Activated naive CD4-positive, alpha-beta T cell treated with anti-CD3 and anti-CD28 coated beads, Interleukin-2, amount 10 ng/mL, durations not matched to agents 7 days and 5 days (primary cell): ENCODE measurements at regions not wholly inside any gene's neighbourhood (a gene's known extent, or its start where the extent isn't known, plus 50 kb on each side); places are given as distances from the start of the nearest gene placed in this dataset.
"Not testable (repeated sequence)": the region's sequence is repeated elsewhere in the genome, so short reads cannot be mapped to it uniquely, and the experiment has no call there.

Source experiments
- CTCF ChIA-PET: fragments of 350-600 bp; sonication (Branson Sonifier 250); formaldehyde crosslinking; loops from one replicate; lab custom pipeline; 2021; ENCODE audit warnings: antibody characterized with exemption; lab: Charles Lee
- DNase-seq: peaks from one replicate; pipeline ENCODE4 v3.0.0-alpha.2; 2020
- H3K27ac Mint-ChIP-seq: one replicate; pipeline ENCODE4 v1.8.0; 2021; ENCODE audit warnings: mild to moderate bottlenecking, moderate library complexity, mixed read lengths
- H3K27me3 Mint-ChIP-seq: one replicate; pipeline ENCODE4 v1.8.0; 2021; ENCODE audit warnings: mild to moderate bottlenecking, mixed read lengths
- H3K36me3 Mint-ChIP-seq: one replicate; pipeline ENCODE4 v1.8.0; 2021; ENCODE audit warnings: mixed read lengths
- H3K4me1 Mint-ChIP-seq: one replicate; pipeline ENCODE4 v1.8.0; 2021; ENCODE audit warnings: mixed read lengths
- H3K4me3 Mint-ChIP-seq: one replicate; pipeline ENCODE4 v1.8.0; 2021; ENCODE audit warnings: mild to moderate bottlenecking, moderate library complexity, mixed read lengths
- H3K9me3 Mint-ChIP-seq: one replicate; pipeline ENCODE4 v1.8.0; 2021; ENCODE audit warnings: mixed read lengths

DNA sequence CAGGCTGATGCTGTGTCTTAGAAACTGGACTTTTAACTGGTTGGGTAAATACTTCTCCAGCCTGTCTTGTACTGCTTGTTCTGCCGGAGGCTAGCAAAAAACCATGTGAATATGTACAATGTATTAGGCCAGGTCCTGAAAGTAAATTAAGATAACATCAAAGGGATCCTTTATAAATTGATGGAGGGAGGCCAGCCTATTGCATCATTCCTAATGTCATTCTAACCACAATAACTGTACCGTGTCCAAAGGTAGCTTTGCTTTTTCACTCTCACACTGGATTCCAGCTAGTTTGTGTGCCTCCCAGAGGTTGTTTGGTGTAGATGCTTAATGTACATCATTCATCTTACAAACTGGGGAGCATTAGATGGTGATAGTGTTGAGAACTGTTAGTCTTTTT, 91.2 kb upstream of the SEM1 start:
- Mint-ChIP-seq H3K27ac (no peak overlapping the region), H3K36me3 (no peaks in the 10 kb centered on the region), H3K4me3 (no peak overlapping the region), H3K4me1 (no peaks in the 10 kb centered on the region), H3K27me3 (peaks cover 3% of the 10 kb centered on the region), H3K9me3 (no peaks in the 10 kb centered on the region)
- no peak for DNase-seq
- CTCF ChIA-PET: no interaction called here

DNA sequence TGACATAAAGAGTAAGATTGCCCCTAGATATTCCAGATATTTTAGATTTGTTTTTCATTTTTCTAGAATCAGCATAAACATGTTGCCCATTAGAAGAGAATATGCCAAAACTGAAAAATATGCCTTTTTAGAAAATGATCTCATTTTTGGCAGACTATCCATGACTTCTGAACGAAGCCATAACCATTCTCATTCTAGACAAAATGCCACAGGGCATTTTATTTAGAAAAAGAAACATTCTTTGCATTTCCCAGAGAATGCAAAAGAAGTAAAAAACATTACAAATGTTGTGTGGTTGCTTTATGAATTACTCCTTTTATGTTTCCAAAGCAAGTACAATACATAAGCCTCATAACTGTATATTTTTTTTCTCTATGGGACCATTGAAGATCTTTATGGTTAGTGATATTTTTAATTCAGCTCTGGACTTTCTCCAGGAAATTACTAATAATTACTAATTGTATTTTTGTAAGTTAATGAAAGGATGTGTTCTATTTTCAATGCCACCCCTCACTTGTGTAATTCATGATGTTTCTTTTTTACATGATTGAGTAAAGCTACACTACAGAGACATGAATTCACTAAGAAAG, 109.6 kb upstream of the SEM1 start:
- H3K9me3 Mint-ChIP-seq: no peaks in the 10 kb centered on the region
- no peak overlapping the region for H3K4me3 Mint-ChIP-seq
- no peak overlapping the region for H3K27ac Mint-ChIP-seq
- no peaks in the 10 kb centered on the region for H3K36me3 Mint-ChIP-seq
- no peak for DNase-seq
- CTCF ChIA-PET: no interaction called here
- no peaks in the 10 kb centered on the region for H3K4me1 Mint-ChIP-seq
- H3K27me3 Mint-ChIP-seq: peaks cover 11% of the 10 kb centered on the region

DNA sequence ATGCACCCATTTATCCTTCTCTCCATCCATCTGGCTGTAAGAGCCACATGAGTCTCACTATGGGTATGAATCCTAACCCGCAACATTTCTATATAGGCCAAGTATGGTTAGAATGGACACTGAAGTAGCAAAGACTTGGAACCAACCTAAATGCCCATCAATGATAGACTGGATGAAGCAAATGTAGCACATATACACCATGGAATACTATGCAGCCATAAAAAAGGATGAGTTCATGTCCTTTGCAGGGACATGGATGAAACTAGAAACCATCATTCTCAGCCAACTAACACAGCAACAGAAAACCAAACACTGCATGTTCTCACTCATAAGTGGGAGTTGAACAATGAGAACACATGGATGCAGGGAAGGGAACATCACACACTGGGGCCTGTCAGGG, 111.5 kb upstream of the SEM1 start:
- H3K36me3 Mint-ChIP-seq, DNase-seq, H3K4me3 Mint-ChIP-seq, H3K4me1 Mint-ChIP-seq, CTCF ChIA-PET, H3K27ac Mint-ChIP-seq, H3K9me3 Mint-ChIP-seq: not testable (repeated sequence)
- H3K27me3 Mint-ChIP-seq: peaks cover 15% of the 10 kb centered on the region

DNA sequence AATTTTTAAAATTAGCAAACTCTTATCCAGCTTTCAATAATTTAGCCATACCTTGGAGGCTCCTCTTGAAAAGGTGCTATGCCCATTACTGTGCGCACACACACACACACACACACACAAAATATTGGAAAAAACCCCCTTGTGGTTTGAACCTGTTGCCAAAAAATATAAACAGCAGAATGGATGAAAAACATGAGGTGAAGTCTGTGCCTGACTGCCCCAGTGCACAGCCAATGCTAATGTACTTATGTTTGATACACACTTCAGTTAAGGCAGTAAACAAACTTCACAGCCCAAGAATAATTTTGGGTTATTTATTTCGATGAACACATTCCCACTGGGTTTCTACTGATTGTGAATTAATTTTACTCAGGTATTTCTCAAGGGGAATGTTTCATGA, 113.2 kb upstream of the SEM1 start:
- Mint-ChIP-seq H3K4me1 (no peaks in the 10 kb centered on the region), H3K36me3 (no peaks in the 10 kb centered on the region), H3K27ac (no peak overlapping the region), H3K4me3 (no peak overlapping the region), H3K9me3 (no peaks in the 10 kb centered on the region), H3K27me3 (peaks cover 25% of the 10 kb centered on the region)
- no peak for DNase-seq
- CTCF ChIA-PET: no interaction called here

DNA sequence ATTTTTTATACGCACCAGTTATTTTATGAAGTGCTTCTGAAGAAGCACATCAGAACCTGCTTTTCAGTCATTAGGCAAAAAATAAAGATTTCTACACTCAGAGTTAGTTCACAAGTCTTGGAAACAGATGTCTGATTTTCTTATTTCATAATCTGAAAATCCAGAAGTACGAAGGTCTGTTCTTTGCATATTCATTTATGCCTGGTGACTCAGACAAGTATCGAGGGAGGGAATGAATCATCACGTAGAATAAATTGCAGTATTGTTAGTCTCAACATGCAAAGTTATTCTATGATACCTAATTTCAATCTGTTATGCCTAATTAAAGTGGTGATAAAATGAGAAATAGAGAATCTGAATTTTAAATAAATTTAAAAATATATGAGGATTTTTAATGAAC, 113.6 kb upstream of the SEM1 start:
- H3K9me3 Mint-ChIP-seq: no peaks in the 10 kb centered on the region
- DNase-seq: no peak
- H3K4me3 Mint-ChIP-seq: no peak overlapping the region
- no peak overlapping the region for H3K27ac Mint-ChIP-seq
- CTCF ChIA-PET: no interaction called here
- no peaks in the 10 kb centered on the region for H3K36me3 Mint-ChIP-seq
- H3K27me3 Mint-ChIP-seq: peaks cover 28% of the 10 kb centered on the region
- H3K4me1 Mint-ChIP-seq: no peaks in the 10 kb centered on the region

DNA sequence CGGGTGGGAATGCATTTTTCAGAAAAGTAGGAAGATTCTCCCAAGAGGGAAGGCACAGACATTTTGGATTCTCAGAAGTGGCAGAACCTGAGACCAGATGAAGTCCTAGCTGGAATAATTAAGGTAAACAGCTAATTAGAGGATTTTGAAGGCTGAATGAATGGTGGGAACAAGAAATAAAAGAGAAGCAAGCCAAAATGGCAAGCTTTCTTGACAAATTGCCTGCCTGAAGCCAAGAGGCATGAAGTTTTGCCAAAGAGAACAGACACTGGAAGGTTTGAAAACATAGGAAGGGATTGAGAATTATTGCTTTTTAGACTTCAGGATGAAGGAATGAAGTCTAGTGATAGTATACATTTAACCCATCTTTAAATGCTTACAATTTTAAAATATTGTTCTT, 115.0 kb upstream of the SEM1 start:
- CTCF ChIA-PET: no interaction called here
- H3K36me3 Mint-ChIP-seq: no peaks in the 10 kb centered on the region
- no peaks in the 10 kb centered on the region for H3K4me1 Mint-ChIP-seq
- H3K27me3 Mint-ChIP-seq: peaks cover 28% of the 10 kb centered on the region
- no peak for DNase-seq
- H3K4me3 Mint-ChIP-seq: no peak overlapping the region
- H3K9me3 Mint-ChIP-seq: no peaks in the 10 kb centered on the region
- no peak overlapping the region for H3K27ac Mint-ChIP-seq

DNA sequence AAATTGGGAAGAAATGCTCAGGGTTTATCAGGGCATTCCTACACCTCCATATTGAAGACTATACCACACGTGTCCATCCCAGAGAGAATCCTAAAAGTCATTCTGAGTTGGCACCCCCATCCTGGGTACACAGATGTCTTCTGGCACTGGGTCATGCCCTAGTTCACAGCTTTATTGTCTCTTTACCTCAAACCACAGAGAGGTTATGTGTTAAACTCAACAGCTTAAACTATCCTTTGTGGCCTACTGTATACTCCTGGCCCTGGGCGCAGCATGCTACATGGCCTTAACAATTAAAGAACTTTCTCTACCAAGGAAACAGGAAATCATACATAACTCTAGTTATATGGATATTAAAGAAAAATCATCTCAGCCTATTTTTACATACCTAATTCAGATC, 115.6 kb upstream of the SEM1 start:
- H3K36me3 Mint-ChIP-seq: no peaks in the 10 kb centered on the region
- no peaks in the 10 kb centered on the region for H3K4me1 Mint-ChIP-seq
- peaks cover 28% of the 10 kb centered on the region for H3K27me3 Mint-ChIP-seq
- CTCF ChIA-PET: interaction anchor here (0.6 kb wide), 1 partner anchor 113 kb away, joined by 4 read pairs; no protein-coding TSS in a partner anchor
- H3K4me3 Mint-ChIP-seq: no peak overlapping the region
- DNase-seq: no peak
- no peaks in the 10 kb centered on the region for H3K9me3 Mint-ChIP-seq
- no peak overlapping the region for H3K27ac Mint-ChIP-seq

DNA sequence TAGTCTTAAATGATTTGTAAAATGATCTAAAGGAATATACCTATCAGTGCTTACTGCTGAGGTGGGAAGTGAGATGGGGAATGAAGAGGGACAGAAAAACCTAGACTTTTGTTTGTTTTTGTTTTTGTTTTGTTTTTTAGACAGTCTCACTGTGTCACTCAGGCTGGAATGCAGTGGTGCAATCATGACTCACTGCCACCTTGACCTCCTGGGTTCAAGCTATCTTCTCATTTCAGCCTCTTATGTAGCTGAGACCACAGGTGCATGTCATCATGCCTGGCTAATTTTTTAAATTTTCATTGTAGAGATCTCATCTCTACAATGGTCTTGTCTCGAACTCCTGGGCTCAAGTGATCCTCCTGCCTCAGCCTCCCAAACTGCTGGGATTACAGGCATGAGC, 116.4 kb upstream of the SEM1 start:
- no peak overlapping the region for H3K4me3 Mint-ChIP-seq
- H3K9me3 Mint-ChIP-seq: no peaks in the 10 kb centered on the region
- no peaks in the 10 kb centered on the region for H3K36me3 Mint-ChIP-seq
- DNase-seq: no peak
- H3K4me1 Mint-ChIP-seq: no peaks in the 10 kb centered on the region
- H3K27ac Mint-ChIP-seq: no peak overlapping the region
- CTCF ChIA-PET: no interaction called here
- H3K27me3 Mint-ChIP-seq: peaks cover 36% of the 10 kb centered on the region

DNA sequence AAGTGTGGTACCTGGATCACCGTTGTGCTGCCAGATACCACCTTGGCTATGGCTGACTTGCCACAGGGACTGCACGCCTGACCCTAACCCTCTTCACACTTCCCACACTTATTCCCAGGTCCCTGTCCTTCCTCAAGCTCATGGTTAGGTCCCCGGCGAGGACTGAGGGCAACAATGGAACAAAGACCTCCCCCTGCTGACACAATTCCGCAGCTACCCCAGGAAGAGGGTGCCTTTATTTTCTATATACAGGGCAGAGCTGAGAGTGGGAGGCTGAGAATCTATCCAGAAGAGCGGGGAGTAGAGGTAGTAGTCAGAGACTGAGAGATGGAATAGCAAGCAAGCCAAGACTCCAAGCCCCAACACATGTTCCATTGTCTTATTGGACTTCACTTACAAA, 118.1 kb upstream of the SEM1 start:
- CTCF ChIA-PET: no interaction called here
- Mint-ChIP-seq H3K4me3 (no peak overlapping the region), H3K4me1 (no peaks in the 10 kb centered on the region), H3K36me3 (no peaks in the 10 kb centered on the region), H3K27me3 (peaks cover 41% of the 10 kb centered on the region), H3K9me3 (no peaks in the 10 kb centered on the region), H3K27ac (no peak overlapping the region)
- no peak for DNase-seq

DNA sequence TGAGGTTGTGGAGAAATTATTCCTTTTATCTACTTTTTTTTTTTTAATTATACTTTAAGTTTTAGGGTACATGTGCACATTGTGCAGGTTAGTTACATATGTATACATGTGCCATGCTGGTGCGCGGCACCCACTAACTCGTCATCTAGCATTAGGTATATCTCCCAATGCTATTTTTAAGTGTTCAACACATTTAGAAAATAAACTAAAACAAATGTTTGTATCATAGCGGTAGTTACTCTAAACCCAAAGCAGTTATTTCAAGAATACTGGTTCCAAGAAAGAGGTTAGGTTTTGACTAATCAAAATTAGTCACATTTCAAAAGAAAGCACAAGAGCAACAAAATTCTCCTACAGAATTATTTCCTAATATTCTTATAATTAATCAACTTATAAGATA, 119.5 kb upstream of the SEM1 start:
- H3K4me1 Mint-ChIP-seq, DNase-seq, H3K36me3 Mint-ChIP-seq, CTCF ChIA-PET, H3K4me3 Mint-ChIP-seq, H3K27ac Mint-ChIP-seq, H3K9me3 Mint-ChIP-seq: not testable (repeated sequence)
- peaks cover 41% of the 10 kb centered on the region for H3K27me3 Mint-ChIP-seq

DNA sequence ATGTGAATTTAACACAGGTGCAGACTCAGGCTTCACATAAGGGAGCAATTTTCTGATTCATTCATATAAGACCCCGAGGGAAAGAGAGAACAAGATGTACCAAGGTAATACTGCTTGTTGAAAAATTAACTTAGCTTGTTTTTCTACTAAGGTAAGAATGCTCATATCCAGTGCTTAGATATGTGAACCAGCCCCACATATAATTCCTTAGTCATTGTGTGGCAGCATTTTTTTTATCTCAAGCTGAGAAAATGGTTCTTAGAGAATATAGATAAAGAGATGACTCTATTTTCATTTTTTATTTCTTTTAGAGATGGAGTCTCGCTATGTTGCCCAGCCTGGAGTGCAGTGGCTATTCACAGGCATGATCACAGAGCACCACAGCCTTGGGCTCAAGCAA, 121.8 kb upstream of the SEM1 start:
- Mint-ChIP-seq H3K9me3 (no peaks in the 10 kb centered on the region), H3K27me3 (peaks cover 35% of the 10 kb centered on the region), H3K36me3 (no peaks in the 10 kb centered on the region), H3K4me3 (no peak overlapping the region), H3K27ac (no peak overlapping the region), H3K4me1 (peaks cover 10% of the 10 kb centered on the region)
- CTCF ChIA-PET: no interaction called here
- no peak for DNase-seq

DNA sequence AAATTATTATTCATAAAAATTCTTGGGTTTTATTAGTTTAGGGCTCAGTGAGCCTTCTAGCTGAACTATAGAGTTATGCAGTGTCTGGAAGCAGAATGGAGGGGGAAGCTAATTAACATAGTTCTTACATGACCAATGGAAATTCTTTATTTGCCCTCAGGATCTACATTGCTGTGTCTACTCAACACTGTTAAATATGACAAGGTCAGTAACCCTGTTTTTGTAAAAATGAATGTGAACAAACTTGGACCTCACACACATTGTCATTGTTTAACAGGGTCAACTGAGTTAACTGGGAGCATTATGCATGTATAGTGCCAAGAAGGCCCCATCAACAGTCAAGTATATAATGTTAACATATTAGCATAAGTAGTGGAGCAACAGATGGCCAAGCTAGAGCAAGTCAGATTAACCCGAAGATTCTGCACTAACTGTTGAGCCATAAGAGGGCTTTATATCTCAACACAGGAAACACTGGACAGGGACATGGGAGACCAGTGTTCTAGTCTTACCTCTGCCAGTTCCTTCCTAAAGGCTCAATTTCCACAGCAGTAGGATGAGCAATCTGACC, 122.5 kb upstream of the SEM1 start:
- no peak overlapping the region for H3K4me3 Mint-ChIP-seq
- peaks cover 17% of the 10 kb centered on the region for H3K4me1 Mint-ChIP-seq
- CTCF ChIA-PET: no interaction called here
- H3K36me3 Mint-ChIP-seq: no peaks in the 10 kb centered on the region
- H3K27ac Mint-ChIP-seq: no peak overlapping the region
- H3K9me3 Mint-ChIP-seq: no peaks in the 10 kb centered on the region
- peaks cover 30% of the 10 kb centered on the region for H3K27me3 Mint-ChIP-seq
- no peak for DNase-seq

DNA sequence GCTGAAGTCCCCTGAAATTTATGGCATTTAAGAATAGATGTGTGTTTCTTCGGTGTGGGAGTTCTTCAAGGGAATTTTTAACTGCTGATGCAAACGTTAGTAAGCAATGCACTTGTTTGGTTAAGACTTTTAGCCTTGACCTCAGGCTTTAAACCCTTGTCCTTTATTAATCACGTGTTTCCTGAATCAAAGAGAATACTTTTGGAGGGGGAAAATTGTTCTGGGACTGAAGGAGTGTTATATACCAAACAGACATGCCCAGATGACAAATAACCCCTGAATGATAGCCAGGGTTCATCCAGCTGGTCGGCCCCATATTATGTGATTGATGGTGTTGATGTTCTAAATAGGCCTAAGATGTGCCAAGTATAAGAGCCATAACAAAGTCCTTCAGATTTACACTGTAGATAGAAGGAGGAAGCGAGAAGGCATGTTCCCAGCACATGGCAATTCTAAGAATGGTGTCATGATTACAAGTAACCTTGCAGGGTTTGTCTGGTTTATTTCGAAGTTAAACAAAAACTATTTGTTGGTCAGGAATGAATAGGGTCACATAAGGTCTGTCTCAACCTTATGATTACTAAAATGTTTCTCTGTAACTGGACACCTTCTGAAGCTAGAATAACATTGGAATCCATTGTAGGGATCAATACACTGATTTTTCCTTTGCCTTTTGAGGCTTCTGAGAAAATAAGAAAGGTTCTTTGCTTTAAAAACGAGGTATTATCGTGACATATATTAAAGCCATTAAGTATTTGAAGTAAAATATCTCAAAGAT, 124.2 kb upstream of the SEM1 start:
- Mint-ChIP-seq H3K27ac (no peak overlapping the region), H3K4me1 (peaks cover 34% of the 10 kb centered on the region), H3K27me3 (peaks cover 26% of the 10 kb centered on the region), H3K4me3 (no peak overlapping the region), H3K36me3 (peaks cover 1% of the 10 kb centered on the region), H3K9me3 (peaks cover 2% of the 10 kb centered on the region)
- no peak for DNase-seq
- CTCF ChIA-PET: no interaction called here

DNA sequence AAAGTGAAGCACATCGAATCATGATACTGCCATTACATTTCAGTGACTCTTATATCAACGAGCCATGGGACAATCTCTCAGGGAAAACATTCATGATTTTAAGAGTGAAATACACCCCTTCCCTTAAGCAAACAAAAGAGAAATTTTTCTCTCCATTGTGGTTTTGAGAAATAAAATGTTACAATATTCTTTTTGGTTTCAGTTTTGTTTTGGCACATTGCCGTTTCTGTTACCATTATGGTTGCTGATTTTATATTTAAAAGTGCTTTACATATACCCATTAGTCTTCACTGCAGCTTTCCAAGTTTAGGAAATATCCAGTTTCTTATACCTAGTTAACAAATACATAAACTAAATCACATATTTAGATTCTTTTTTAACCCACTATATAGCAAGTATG, 126.8 kb upstream of the SEM1 start:
- Mint-ChIP-seq H3K9me3 (peaks cover 2% of the 10 kb centered on the region), H3K27me3 (peaks cover 31% of the 10 kb centered on the region), H3K36me3 (peaks cover 1% of the 10 kb centered on the region), H3K27ac (no peak overlapping the region), H3K4me3 (peak overlapping the region; percentile 31), H3K4me1 (peaks cover 41% of the 10 kb centered on the region)
- DNase-seq: no peak
- CTCF ChIA-PET: no interaction called here

DNA sequence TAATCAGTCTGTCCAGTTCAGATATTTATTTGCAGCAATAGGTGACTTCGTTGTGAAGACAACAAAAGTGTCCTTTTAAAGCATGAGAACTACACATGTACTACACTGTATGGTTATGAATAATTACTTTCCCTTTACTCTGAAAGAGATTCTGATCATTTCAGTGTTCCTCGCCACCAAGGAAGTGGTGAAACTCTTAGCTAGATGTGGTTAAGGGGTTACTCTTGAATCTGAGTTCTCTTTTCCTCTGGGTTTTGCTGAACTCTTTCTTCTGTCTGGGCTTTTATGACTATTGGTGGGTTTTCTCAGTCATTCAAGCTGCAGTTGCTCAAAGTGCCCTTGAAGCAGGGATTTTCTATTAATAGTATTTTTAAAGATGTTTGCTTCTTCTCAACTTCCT, 127.9 kb upstream of the SEM1 start:
- DNase-seq: peak; percentile 62
- peaks cover 30% of the 10 kb centered on the region for H3K27me3 Mint-ChIP-seq
- H3K36me3 Mint-ChIP-seq: peaks cover 1% of the 10 kb centered on the region
- H3K9me3 Mint-ChIP-seq: peaks cover 2% of the 10 kb centered on the region
- H3K27ac Mint-ChIP-seq: peak overlapping the region; percentile 81
- H3K4me3 Mint-ChIP-seq: peak overlapping the region; percentile 52
- peaks cover 41% of the 10 kb centered on the region for H3K4me1 Mint-ChIP-seq
- CTCF ChIA-PET: no interaction called here
